ENCODE measurements at regions not wholly inside any gene's neighbourhood (a gene's known extent, or its start where the extent isn't known, plus 50 kb on each side); places are given as distances from the start of the nearest gene placed in this dataset.

- TF ChIP-seq CTCF (IDR thresholded peaks at IDR 0.05; ENCODE audit: low read depth, low read length, missing input control) (no peak), GABPA (IDR thresholded peaks at IDR 0.05 in 1 of 2, conservative IDR thresholded peaks at IDR 0.05 in 1 of 2) (no peak), RAD21 (IDR thresholded peaks at IDR 0.05) (no peak), SP1 (IDR thresholded peaks at IDR 0.05) (no peak)
These were observed 145.7 kb upstream of the RREB1 start for GRCh38 chr6:6962086-6962485.

Measured in liver (tissue), 3 donors.